HuH-7 (cell line): ENCODE measurements at regions not wholly inside any gene's neighbourhood (a gene's known extent, or its start where the extent isn't known, plus 50 kb on each side); places are given as distances from the start of the nearest gene placed in this dataset.
"Not testable (repeated sequence)": the region's sequence is repeated elsewhere in the genome, so short reads cannot be mapped to it uniquely, and the experiment has no call there.

ENCODE experiments used
- DNase-seq: peaks from one replicate; pipeline ENCODE4 v3.0.0; 2011; ENCODE audit warnings: low spot score

- DNase-seq: no peak
Observed at GRCh38 chr1:30569384-30569783, 154.0 kb downstream of the MATN1 start.

- DNase-seq: no peak
Observed at GRCh38 chr1:30562559-30562958, 160.8 kb downstream of the MATN1 start.

- no peak for DNase-seq
Observed at GRCh38 chr1:30551603-30552002, 171.8 kb downstream of the MATN1 start.

- no peak for DNase-seq
Observed at GRCh38 chr1:30550365-30551220, 172.8 kb downstream of the MATN1 start.

- DNase-seq: not testable (repeated sequence)
Observed at GRCh38 chr1:30549872-30550271, 173.5 kb downstream of the MATN1 start.

GRCh38 chr1:30548294-30548693 lies 175.1 kb downstream of the MATN1 start:
- no peak for DNase-seq

GRCh38 chr1:30547326-30547725 lies 176.1 kb downstream of the MATN1 start:
- not testable (repeated sequence) for DNase-seq

GRCh38 chr1:30545365-30545764 lies 178.0 kb downstream of the MATN1 start:
- DNase-seq: no peak

GRCh38 chr1:30541721-30542485 lies 181.5 kb downstream of the MATN1 start:
- DNase-seq: no peak

- DNase-seq: no peak
Observed at GRCh38 chr1:30540611-30541192, 182.7 kb downstream of the MATN1 start.

GRCh38 chr1:30539884-30540283 lies 183.5 kb downstream of the MATN1 start:
- DNase-seq: no peak

GRCh38 chr1:30538993-30539867 lies 184.2 kb downstream of the MATN1 start:
- DNase-seq: no peak

- no peak for DNase-seq
Observed at GRCh38 chr1:30538226-30538992, 185.0 kb downstream of the MATN1 start.

- no peak for DNase-seq
Observed at GRCh38 chr1:30537279-30537678, 186.1 kb downstream of the MATN1 start.

- no peak for DNase-seq
Observed at GRCh38 chr1:30536530-30536929, 186.9 kb downstream of the MATN1 start.

GRCh38 chr1:30535595-30536325 lies 187.6 kb downstream of the MATN1 start:
- DNase-seq: no peak

GRCh38 chr1:30534551-30534940 lies 188.8 kb downstream of the MATN1 start:
- no peak for DNase-seq

GRCh38 chr1:30533796-30534550 lies 189.4 kb downstream of the MATN1 start:
- DNase-seq: no peak

- DNase-seq: no peak
Observed at GRCh38 chr1:30533141-30533540, 190.2 kb downstream of the MATN1 start.

GRCh38 chr1:30532621-30533020 lies 190.8 kb downstream of the MATN1 start:
- DNase-seq: no peak
